Testis (tissue), 2 donors: ENCODE measurements at regions not wholly inside any gene's neighbourhood (a gene's known extent, or its start where the extent isn't known, plus 50 kb on each side); places are given as distances from the start of the nearest gene placed in this dataset.
"Not testable (repeated sequence)": the region's sequence is repeated elsewhere in the genome, so short reads cannot be mapped to it uniquely, and the experiment has no call there.

Source experiments
- DNase-seq: peaks from one replicate; pipeline ENCODE4 v3.0.0-alpha.2; 2019
- H3K27ac ChIP-seq, 2 donors: fragments of 200-600 bp; sonication (generic); one replicate each; pipeline ENCODE4 v1.5.1; 2019
- H3K27me3 ChIP-seq: fragments of 200-600 bp; sonication (generic); one replicate; pipeline ENCODE4 v1.5.1; 2019
- H3K36me3 ChIP-seq: fragments of 200-600 bp; sonication (generic); one replicate; pipeline ENCODE4 v1.5.1; 2017; ENCODE audit warnings: low read depth; ENCODE audit errors: missing control alignments
- H3K4me1 ChIP-seq: fragments of 200-600 bp; sonication (generic); one replicate; pipeline ENCODE4 v1.5.1; 2019
- H3K4me3 ChIP-seq, 2 donors: fragments of 200-600 bp; sonication (generic); one replicate each; pipeline ENCODE4 v1.5.1; 2017 to 2019
- H3K9me3 ChIP-seq: fragments of 200-600 bp; sonication (generic); one replicate; pipeline ENCODE4 v1.5.1; 2017
- POLR2A ChIP-seq: fragments of 450-650 bp; IDR thresholded peaks from one replicate; pipeline ENCODE4 v1.6.1; 2017; ENCODE audit warnings: antibody characterized with exemption, mild to moderate bottlenecking, moderate library complexity
- WGBS, 2 donors: methylation state at CpG; one replicate each; pipeline ENCODE4 v1.1.5; 2018; 5-methylcytosine and 5-hydroxymethylcytosine counted together
- intact Hi-C: fragments of 100-400 bp; cut with DNase I; formaldehyde crosslinking; loops from one replicate; pipeline ENCODE4 v1.15.1; 2023; ENCODE audit warnings: low total_unique reads
- TF ChIP-seq, protein P1 (sequence below), 3 experiments: fragments of 450-650 bp in 2 of 3; fragments of 200-600 bp in 1 of 3; sonication (generic) in 1 of 3; IDR thresholded peaks; one replicate each; pipeline ENCODE4 v1.5.1; 2016 to 2019; ENCODE audit warnings: antibody characterized with exemption in 3 of 3, mild to moderate bottlenecking in 2 of 3, moderate library complexity in 1 of 3

DNA sequence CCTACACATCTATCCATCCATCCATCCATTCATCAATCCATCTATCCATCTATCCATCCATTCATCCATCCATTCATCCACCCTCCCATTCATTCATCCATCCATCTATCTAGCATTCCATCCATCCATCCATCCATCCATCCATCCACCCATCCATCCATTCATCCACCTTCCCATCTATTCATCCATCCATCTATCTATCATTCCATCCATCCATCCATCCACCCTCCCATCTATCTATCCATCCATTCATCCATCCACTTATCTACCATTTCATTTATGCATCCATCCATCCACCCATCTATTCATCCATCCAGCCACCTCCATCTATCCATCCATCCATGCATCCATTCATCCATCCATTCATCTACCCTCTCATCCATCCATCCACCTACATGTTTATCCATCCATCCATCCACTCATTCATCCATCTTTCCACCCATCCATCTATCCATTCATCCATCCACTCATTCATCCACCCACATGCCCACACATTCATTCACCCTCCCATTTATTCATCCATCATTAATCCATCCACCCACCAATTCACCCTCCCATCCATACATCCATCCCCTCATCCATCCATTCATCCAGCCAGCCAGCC is 258.5 kb downstream of the CRLF2 start:
- no peaks in the 10 kb centered on the region for H3K27me3 ChIP-seq
- no peaks in the 10 kb centered on the region for H3K9me3 ChIP-seq
- intact Hi-C loops = no loop called here
- H3K27ac ChIP-seq = no peak overlapping the region
- no peaks in the 10 kb centered on the region for H3K4me1 ChIP-seq
- DNase-seq = no peak
- H3K36me3 ChIP-seq = no peaks in the 10 kb centered on the region
- no peak overlapping the region for H3K4me3 ChIP-seq
- no peak for TF ChIP-seq POLR2A
- TF ChIP-seq, protein P1, sequence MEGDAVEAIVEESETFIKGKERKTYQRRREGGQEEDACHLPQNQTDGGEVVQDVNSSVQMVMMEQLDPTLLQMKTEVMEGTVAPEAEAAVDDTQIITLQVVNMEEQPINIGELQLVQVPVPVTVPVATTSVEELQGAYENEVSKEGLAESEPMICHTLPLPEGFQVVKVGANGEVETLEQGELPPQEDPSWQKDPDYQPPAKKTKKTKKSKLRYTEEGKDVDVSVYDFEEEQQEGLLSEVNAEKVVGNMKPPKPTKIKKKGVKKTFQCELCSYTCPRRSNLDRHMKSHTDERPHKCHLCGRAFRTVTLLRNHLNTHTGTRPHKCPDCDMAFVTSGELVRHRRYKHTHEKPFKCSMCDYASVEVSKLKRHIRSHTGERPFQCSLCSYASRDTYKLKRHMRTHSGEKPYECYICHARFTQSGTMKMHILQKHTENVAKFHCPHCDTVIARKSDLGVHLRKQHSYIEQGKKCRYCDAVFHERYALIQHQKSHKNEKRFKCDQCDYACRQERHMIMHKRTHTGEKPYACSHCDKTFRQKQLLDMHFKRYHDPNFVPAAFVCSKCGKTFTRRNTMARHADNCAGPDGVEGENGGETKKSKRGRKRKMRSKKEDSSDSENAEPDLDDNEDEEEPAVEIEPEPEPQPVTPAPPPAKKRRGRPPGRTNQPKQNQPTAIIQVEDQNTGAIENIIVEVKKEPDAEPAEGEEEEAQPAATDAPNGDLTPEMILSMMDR (IDR thresholded peaks at IDR 0.05) = no peak

DNA sequence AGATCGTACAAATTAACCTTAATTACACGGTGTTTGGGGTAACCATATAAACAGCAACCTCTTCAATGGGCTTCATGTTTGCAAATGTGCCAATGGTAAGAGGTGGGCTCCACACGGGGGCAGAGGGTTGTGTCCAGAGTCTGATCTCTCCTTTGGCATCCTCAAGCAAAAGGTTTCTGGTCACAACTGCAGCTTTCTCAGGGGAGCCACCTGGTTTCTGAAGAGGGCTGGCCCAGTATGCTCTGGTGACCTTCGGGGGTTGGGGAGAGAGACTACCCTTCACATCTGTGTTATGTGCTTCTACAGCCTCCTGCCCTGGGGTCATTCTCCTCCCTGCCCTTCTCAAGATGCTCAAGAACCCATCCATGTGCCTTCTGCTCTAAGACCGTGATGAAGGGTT is 259.6 kb downstream of the CRLF2 start:
- Histone ChIP-seq H3K4me1 (no peaks in the 10 kb centered on the region), H3K27ac (no peak overlapping the region), H3K9me3 (no peaks in the 10 kb centered on the region), H3K36me3 (no peaks in the 10 kb centered on the region), H3K4me3 (no peak overlapping the region), H3K27me3 (no peaks in the 10 kb centered on the region)
- WGBS, 2 donors = 65 to 78% methylated on average over 5 of the region's 5 CpGs
- TF ChIP-seq, protein P1 (IDR thresholded peaks at IDR 0.05) = no peak
- TF ChIP-seq POLR2A = no peak
- intact Hi-C loops = no loop called here
- DNase-seq = no peak

DNA sequence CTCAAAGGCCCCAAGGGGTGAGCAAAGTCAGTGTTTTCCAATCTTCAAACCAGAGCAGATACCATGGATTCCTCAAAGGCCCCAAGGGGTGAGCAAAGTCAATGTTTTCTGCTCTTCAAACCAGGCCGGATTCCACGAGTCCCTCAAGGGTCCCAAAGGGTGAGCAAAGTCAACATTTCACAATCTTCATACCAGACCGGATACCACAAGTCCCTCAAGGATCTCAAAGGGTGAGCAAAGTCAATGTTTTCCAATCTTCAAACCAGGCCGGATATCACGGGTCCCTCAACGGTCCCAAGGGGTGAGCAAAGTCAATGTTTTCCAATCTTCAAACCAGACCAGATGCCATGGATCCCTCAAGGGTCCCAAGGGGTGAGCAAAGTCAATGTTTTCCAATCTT is 265.2 kb downstream of the CRLF2 start:
- H3K27ac ChIP-seq, H3K9me3 ChIP-seq, DNase-seq, H3K4me1 ChIP-seq, H3K27me3 ChIP-seq, H3K4me3 ChIP-seq, intact Hi-C loops, H3K36me3 ChIP-seq: not testable (repeated sequence)
- WGBS, 2 donors = 65 to 89% methylated on average over 6 of the region's 6 CpGs

DNA sequence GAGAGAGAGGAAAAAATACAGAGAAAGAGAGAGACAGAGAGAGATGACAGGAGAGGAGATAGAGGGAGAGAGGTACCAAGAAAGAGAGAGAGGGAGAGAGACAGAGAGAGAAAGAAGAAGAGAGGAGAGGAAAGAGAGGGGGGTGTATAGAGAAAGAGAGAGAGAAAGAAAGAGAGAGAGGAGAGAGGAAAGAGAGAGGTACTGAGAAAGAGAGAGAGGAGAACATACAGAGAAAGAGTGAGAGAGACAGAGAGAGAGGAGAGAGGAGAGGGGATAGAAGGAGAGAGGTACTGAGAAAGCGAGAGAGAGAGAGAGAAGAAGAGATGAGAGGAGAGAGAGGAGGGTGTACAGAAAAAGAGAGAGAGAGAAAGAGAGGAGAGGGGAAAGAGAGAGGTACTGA is 269.4 kb downstream of the CRLF2 start:
- Histone ChIP-seq H3K9me3 (no peaks in the 10 kb centered on the region), H3K27me3 (no peaks in the 10 kb centered on the region), H3K4me3 (no peak overlapping the region), H3K36me3 (no peaks in the 10 kb centered on the region), H3K4me1 (no peaks in the 10 kb centered on the region), H3K27ac (no peak overlapping the region)
- WGBS, 2 donors = 88 to 96% methylated on average over 1 of the region's 1 CpG
- no peak for TF ChIP-seq POLR2A
- TF ChIP-seq, protein P1 (IDR thresholded peaks at IDR 0.05) = no peak
- no peak for DNase-seq
- intact Hi-C loops = loop anchor here (2.0 kb wide), 1 partner anchor 238 kb away; no protein-coding TSS in a partner anchor

DNA sequence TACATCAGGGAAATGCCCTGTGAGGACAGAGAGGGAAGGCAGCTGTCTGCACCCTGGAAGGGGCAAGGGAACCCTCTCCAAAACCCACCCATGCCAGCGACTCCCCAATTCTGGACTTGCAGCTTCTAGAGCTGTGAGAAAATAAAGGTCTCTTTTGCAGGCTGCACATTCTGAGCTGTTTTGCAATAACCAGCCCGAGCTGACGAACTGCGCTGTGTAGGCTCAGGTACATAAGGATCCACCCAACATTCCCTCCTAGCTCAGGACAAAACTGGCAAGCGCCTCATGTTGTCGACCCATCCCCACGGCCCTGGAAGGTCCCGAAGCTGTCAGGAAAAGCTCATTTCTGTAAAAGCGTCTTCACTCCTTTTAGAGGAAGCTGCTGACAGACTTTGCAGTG is 271.8 kb downstream of the CRLF2 start:
- no peaks in the 10 kb centered on the region for H3K36me3 ChIP-seq
- H3K27ac ChIP-seq = no peak overlapping the region
- intact Hi-C loops = no loop called here
- no peaks in the 10 kb centered on the region for H3K27me3 ChIP-seq
- DNase-seq = no peak
- TF ChIP-seq, protein P1 (IDR thresholded peaks at IDR 0.05) = no peak
- no peak for TF ChIP-seq POLR2A
- no peaks in the 10 kb centered on the region for H3K9me3 ChIP-seq
- no peaks in the 10 kb centered on the region for H3K4me1 ChIP-seq
- H3K4me3 ChIP-seq = no peak overlapping the region
- WGBS, 2 donors = 71 to 72% methylated on average over 9 of the region's 9 CpGs
